H1 (cell line): ENCODE measurements at regions not wholly inside any gene's neighbourhood (a gene's known extent, or its start where the extent isn't known, plus 50 kb on each side); places are given as distances from the start of the nearest gene placed in this dataset.

Experiments used
- ATF3 ChIP-seq: IDR thresholded peaks from 2 replicates; pipeline ENCODE4 v1.6.1; 2011; ENCODE audit warnings: low read depth, mild to moderate bottlenecking, low read length; ENCODE audit not compliant: insufficient read depth
- CEBPB ChIP-seq: IDR thresholded peaks from 2 replicates; pipeline ENCODE4 v1.6.1; 2012; ENCODE audit warnings: low read depth, low read length
- CHD2 ChIP-seq: IDR thresholded peaks from 2 replicates; pipeline ENCODE4 v1.6.1; 2012; ENCODE audit warnings: low read length, improper control_type of control experiment
- CTCF ChIP-seq, 3 experiments: IDR thresholded peaks; 1 replicate in 2 of 3; 2 replicates in 1 of 3; pipeline versions ENCODE4 v1.5.1 to v1.6.1; 2011; ENCODE audit warnings: low read length in 3 of 3, mild to moderate bottlenecking in 3 of 3, inconsistent platforms in 2 of 3, low read depth in 1 of 3, moderate library complexity in 1 of 3; ENCODE audit not compliant: insufficient read depth in 1 of 3; ENCODE audit errors: control extremely low read depth in 1 of 3
- MAFK ChIP-seq: IDR thresholded peaks from 2 replicates; pipeline ENCODE4 v1.6.1; 2012; ENCODE audit warnings: low read depth, mild to moderate bottlenecking, improper control_type of control experiment, low read length
- MAX ChIP-seq: IDR thresholded peaks from 2 replicates; pipeline ENCODE4 v1.6.1; 2012; ENCODE audit warnings: inconsistent platforms
- POLR2AphosphoS5 ChIP-seq: IDR thresholded peaks from 2 replicates; pipeline ENCODE4 v1.6.1; 2011; ENCODE audit warnings: low read depth, low read length
- TAF1 ChIP-seq: IDR thresholded peaks from 2 replicates; pipeline ENCODE4 v1.6.1; 2011; ENCODE audit warnings: mild to moderate bottlenecking, low read depth, low read length
- TBP ChIP-seq: IDR thresholded peaks from 2 replicates; pipeline ENCODE4 v1.6.1; 2011; ENCODE audit warnings: low read depth, low read length, improper control_type of control experiment
- ZNF274 ChIP-seq: IDR thresholded peaks from 2 replicates; pipeline ENCODE4 v1.7.0; 2012; ENCODE audit warnings: low read length, borderline replicate concordance; ENCODE audit errors: extremely low read depth

- no peak for TF ChIP-seq TBP
- TF ChIP-seq ATF3: no peak
- no peak for TF ChIP-seq CHD2
- TF ChIP-seq CTCF (IDR thresholded peaks at IDR 0.05; ENCODE audit: control extremely low read depth in 1 of 3, insufficient read depth in 1 of 3, low read depth in 1 of 3, low read length in 3 of 3): no peak
- TF ChIP-seq MAX: no peak
- TF ChIP-seq TAF1: no peak
- no peak for TF ChIP-seq CEBPB
- no peak for TF ChIP-seq ZNF274
- no peak for TF ChIP-seq MAFK
- no peak for TF ChIP-seq POLR2AphosphoS5
These were observed 571.2 kb downstream of the EFNA5 start for GRCh38 chr5:107099506-107099905.
